ENCODE measurements at regions not wholly inside any gene's neighbourhood (a gene's known extent, or its start where the extent isn't known, plus 50 kb on each side); places are given as distances from the start of the nearest gene placed in this dataset.

GRCh38 chr12:92554158-92555073, 148.4 kb upstream of the PLEKHG7 start:
- no peak overlapping the region for H3K4me3 ChIP-seq (ENCODE audit: low read depth, low read length)
- H3K4me1 ChIP-seq, result no peaks in the 10 kb centered on the region; the same call in 1 of the 2 replicates
- no peak for TF ChIP-seq CTCF (IDR thresholded peaks at IDR 0.05; ENCODE audit: low read depth, low read length)

GRCh38 chr12:92553389-92553788, 149.4 kb upstream of the PLEKHG7 start:
- H3K4me1 ChIP-seq, result no peaks in the 10 kb centered on the region; the same call in 1 of the 2 replicates
- peak; percentile 25 for DNase-seq

More at GRCh38 chr12:92554158-92555073, 148.4 kb upstream of the PLEKHG7 start:
- Histone ChIP-seq H3K36me3 (no peaks in the 10 kb centered on the region), H3K27me3 (no peaks in the 10 kb centered on the region), H3K9me3 (no peaks in the 10 kb centered on the region)
- DNase-seq, result no peak

GRCh38 chr12:92552412-92553108, 150.2 kb upstream of the PLEKHG7 start:
- Histone ChIP-seq H3K36me3 (no peaks in the 10 kb centered on the region), H3K4me1 (no peaks in the 10 kb centered on the region; the same call in 1 of the 2 replicates), H3K27me3 (no peaks in the 10 kb centered on the region), H3K9me3 (no peaks in the 10 kb centered on the region), H3K4me3 (ENCODE audit: low read depth, low read length) (no peak overlapping the region)
- no peak for DNase-seq
- TF ChIP-seq CTCF (IDR thresholded peaks at IDR 0.05; ENCODE audit: low read depth, low read length), result no peak

More at GRCh38 chr12:92553389-92553788, 149.4 kb upstream of the PLEKHG7 start:
- no peak for TF ChIP-seq CTCF (IDR thresholded peaks at IDR 0.05; ENCODE audit: low read depth, low read length)
- Histone ChIP-seq H3K9me3 (no peaks in the 10 kb centered on the region), H3K4me3 (ENCODE audit: low read depth, low read length) (no peak overlapping the region), H3K36me3 (no peaks in the 10 kb centered on the region), H3K27me3 (no peaks in the 10 kb centered on the region)

GRCh38 chr12:92551853-92552397, 150.9 kb upstream of the PLEKHG7 start:
- Histone ChIP-seq H3K4me3 (ENCODE audit: low read depth, low read length) (no peak overlapping the region), H3K36me3 (no peaks in the 10 kb centered on the region), H3K27me3 (no peaks in the 10 kb centered on the region), H3K9me3 (no peaks in the 10 kb centered on the region), H3K4me1 (no peaks in the 10 kb centered on the region; the same call in 1 of the 2 replicates)
- TF ChIP-seq CTCF (IDR thresholded peaks at IDR 0.05; ENCODE audit: low read depth, low read length), result no peak
- DNase-seq, result no peak

- no peaks in the 10 kb centered on the region for H3K27me3 ChIP-seq
- H3K4me1 ChIP-seq, result no peaks in the 10 kb centered on the region; the same call in 1 of the 2 replicates
- TF ChIP-seq CTCF (IDR thresholded peaks at IDR 0.05; ENCODE audit: low read depth, low read length), result no peak
These were observed 151.6 kb upstream of the PLEKHG7 start for GRCh38 chr12:92551210-92551609.

More at GRCh38 chr12:92551210-92551609, 151.6 kb upstream of the PLEKHG7 start:
- Histone ChIP-seq H3K4me3 (ENCODE audit: low read depth, low read length) (no peak overlapping the region), H3K9me3 (no peaks in the 10 kb centered on the region), H3K36me3 (no peaks in the 10 kb centered on the region)
- no peak for DNase-seq

All from BE2C (cell line).